ENCODE measurements at regions not wholly inside any gene's neighbourhood (a gene's known extent, or its start where the extent isn't known, plus 50 kb on each side); places are given as distances from the start of the nearest gene placed in this dataset.

- no peak for TF ChIP-seq CTCF (tag by site-specific recombination; IDR thresholded peaks at IDR 0.05)
- no peak for TF ChIP-seq PATZ1 (tag by site-specific recombination; IDR thresholded peaks at IDR 0.05)
- no peak for TF ChIP-seq HOXA7 (CRISPR knock-in tag; IDR thresholded peaks at IDR 0.05; ENCODE audit: borderline replicate concordance)
- no peak for TF ChIP-seq REST (tag by site-specific recombination; IDR thresholded peaks at IDR 0.05)
- TF ChIP-seq TSHZ1 (tag by site-specific recombination; IDR thresholded peaks at IDR 0.05; ENCODE audit: borderline replicate concordance), result no peak
- TF ChIP-seq TCF7L2 (IDR thresholded peaks at IDR 0.05; ENCODE audit: borderline replicate concordance, low read depth, low read length), result no peak
- no peak for TF ChIP-seq ZNF76 (tag by site-specific recombination; IDR thresholded peaks at IDR 0.05; ENCODE audit: borderline replicate concordance, low read depth)
- no peak for TF ChIP-seq TRIM28 (IDR thresholded peaks at IDR 0.05; ENCODE audit: borderline replicate concordance, low read length)
- TF ChIP-seq YY1 (tag by site-specific recombination; IDR thresholded peaks at IDR 0.05), result no peak
Observed at GRCh38 chr6:120735641-120736040, 598.6 kb downstream of the TBC1D32 start.

Measured in HEK293 (cell line).